ENCODE measurements at regions not wholly inside any gene's neighbourhood (a gene's known extent, or its start where the extent isn't known, plus 50 kb on each side); places are given as distances from the start of the nearest gene placed in this dataset.

DNA sequence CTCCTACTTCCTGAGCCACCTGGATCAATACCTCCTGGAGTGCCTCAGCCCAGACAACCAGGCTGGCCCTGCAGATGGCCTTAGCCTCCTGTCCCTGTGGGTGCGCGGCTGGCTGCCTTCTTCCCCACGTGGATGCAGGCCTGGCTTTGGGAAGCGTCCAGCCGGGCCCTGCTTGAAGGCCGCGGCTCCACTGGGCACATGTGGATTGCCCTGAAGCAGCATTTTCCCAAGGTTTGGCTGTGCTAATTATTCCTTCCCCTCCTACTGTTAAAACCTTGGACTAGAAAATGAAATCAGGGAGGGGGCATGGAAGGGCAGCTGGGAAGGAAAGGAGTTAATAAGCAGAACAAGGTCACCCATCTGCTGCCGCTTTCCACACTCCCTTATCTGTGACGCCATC is 143.0 kb upstream of the GATA6 start:
- DNase-seq (ENCODE audit: extremely low read depth, low read depth), result no peak
- TF ChIP-seq, protein P1, sequence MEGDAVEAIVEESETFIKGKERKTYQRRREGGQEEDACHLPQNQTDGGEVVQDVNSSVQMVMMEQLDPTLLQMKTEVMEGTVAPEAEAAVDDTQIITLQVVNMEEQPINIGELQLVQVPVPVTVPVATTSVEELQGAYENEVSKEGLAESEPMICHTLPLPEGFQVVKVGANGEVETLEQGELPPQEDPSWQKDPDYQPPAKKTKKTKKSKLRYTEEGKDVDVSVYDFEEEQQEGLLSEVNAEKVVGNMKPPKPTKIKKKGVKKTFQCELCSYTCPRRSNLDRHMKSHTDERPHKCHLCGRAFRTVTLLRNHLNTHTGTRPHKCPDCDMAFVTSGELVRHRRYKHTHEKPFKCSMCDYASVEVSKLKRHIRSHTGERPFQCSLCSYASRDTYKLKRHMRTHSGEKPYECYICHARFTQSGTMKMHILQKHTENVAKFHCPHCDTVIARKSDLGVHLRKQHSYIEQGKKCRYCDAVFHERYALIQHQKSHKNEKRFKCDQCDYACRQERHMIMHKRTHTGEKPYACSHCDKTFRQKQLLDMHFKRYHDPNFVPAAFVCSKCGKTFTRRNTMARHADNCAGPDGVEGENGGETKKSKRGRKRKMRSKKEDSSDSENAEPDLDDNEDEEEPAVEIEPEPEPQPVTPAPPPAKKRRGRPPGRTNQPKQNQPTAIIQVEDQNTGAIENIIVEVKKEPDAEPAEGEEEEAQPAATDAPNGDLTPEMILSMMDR (IDR thresholded peaks at IDR 0.05; ENCODE audit: low read depth, low read length), result no peak

DNA sequence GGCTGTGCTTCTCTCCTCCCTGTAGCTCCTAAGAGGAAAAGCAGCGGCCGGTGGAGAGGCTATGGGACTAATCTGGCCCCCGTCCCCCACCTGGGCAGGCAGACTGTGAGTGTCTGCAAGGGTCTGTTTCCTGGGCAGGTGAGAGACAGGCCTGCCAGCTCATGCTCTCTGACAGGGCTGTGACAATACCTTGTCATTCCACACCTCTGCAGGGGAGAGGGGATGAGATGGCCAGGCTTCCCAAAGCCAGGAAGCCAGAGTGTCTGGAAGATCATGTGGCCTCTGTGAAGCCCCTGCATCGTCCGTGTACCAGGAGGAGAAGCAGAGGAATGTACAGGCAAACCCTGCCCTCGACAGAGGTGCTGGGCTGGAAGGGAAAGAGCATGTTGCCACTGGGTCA is 142.5 kb upstream of the GATA6 start:
- TF ChIP-seq, protein P1 (IDR thresholded peaks at IDR 0.05; ENCODE audit: low read depth, low read length), result no peak
- DNase-seq (ENCODE audit: extremely low read depth, low read depth), result no peak

DNA sequence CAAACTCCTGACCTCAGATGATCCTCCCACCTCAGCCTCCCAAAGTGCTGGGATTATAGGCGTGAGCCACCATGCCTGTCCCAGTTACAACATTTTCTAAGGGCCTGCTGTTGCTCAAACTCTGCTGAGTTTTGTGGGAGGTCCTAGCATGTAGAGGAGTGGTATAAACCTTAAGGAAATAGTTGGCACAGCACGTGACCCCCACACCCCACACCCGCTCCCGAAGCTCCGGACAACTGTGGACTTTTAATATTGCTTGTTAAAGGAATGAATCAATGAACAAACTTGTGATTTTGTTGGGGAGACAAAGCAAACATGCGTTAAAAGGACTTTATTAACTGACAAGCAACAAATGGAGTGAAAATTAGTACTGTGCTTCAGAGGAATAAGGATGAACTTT is 137.8 kb upstream of the GATA6 start:
- TF ChIP-seq, protein P1 (IDR thresholded peaks at IDR 0.05; ENCODE audit: low read depth, low read length), result no peak
- DNase-seq (ENCODE audit: extremely low read depth, low read depth), result no peak

DNA sequence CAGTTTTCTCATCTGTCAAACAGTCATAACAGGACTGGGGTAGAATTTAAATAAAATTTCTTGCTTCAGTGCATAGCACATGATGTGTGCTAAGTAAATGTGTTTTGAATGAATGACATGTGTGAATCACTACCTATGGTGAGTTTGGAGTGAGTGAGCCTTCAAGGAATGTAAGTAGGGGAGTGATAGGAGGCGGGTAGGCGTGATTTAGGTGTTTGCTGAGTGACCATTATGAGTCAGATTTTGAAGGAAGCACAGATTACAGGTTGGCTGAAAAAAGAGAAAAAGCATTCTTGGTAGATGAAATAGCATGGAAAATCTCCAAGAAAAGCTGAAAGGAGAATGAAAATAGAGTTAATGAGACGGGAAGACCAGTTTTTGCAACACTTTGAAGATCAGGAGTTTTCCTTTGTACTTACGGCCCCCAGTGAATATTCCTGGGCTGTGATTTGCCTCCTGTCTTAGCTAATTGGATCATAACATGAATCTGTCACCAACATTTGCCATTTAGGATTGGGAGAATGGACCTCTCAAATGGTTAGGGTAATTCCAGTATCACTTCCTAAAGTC is 136.9 kb upstream of the GATA6 start:
- peak; percentile 2 for DNase-seq (ENCODE audit: extremely low read depth, low read depth)
- TF ChIP-seq, protein P1 (IDR thresholded peaks at IDR 0.05; ENCODE audit: low read depth, low read length), result no peak

DNA sequence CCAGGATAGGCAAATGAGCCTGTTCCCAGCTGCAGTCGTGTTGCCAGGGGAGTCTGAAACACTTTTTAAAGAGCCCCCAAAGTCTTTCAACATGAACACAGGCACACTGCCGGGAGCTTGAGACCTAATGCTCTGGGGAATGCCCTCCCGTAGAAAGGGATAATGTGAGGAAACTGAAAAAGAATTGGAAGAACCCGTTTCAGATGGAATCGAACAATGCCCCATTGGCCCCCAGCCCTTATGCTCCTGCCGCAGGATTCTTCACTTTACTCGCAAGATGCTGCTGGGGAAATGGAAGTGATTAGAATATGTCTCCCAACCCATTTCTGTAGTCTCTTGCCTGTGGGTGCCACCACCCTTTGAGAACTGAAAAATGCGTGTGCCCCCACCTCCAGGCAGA is 136.3 kb upstream of the GATA6 start:
- TF ChIP-seq, protein P1 (IDR thresholded peaks at IDR 0.05; ENCODE audit: low read depth, low read length), result no peak

DNA sequence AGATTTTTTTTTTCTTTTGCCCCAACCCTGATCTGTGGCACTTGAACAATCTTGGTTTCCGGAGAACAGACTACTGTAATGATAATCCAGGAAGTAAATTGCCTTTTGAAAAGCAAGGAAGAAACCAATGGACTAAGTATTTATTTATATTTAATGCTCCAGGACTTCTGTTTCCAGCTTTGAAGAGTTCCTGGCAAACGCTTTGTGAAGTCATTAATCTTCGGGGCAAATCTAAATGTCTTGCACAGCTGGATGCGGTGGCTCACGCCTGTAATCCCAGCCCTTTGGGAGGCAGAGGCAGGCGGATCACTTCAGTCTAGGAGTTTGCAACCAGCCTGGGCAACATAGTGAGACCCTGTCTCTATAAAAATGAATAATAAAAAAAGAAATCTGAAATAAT is 135.1 kb upstream of the GATA6 start:
- no peak for DNase-seq (ENCODE audit: extremely low read depth, low read depth)

More for the DNA sequence above, 136.3 kb upstream of the GATA6 start:
- no peak for DNase-seq (ENCODE audit: extremely low read depth, low read depth)

DNA sequence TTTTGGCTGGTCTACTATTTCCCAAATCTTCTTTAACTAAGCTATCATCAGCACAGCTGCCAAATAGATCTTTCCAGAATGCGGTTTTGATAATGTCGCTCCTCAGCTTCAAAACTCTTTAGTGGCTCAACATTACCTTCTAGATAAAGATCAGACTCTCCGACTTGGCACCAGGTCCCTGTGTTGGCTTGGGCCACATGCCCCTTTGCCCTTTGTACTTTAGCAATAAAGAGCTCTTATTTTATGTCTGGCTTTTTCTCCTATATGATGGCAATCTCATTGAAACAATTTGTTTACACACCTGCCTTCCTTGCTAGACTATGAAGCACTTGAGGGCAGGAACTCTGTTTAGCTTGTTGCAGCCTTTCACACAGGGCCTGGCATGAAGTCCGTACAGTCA is 128.9 kb upstream of the GATA6 start:
- TF ChIP-seq, protein P1 (IDR thresholded peaks at IDR 0.05; ENCODE audit: low read depth, low read length), result no peak
- DNase-seq (ENCODE audit: extremely low read depth, low read depth), result no peak

More for the DNA sequence above, 135.1 kb upstream of the GATA6 start:
- TF ChIP-seq, protein P1 (IDR thresholded peaks at IDR 0.05; ENCODE audit: low read depth, low read length), result no peak

Measured in AG09319 (cell line).